ENCODE measurements at regions not wholly inside any gene's neighbourhood (a gene's known extent, or its start where the extent isn't known, plus 50 kb on each side); places are given as distances from the start of the nearest gene placed in this dataset.
"Not testable (repeated sequence)": the region's sequence is repeated elsewhere in the genome, so short reads cannot be mapped to it uniquely, and the experiment has no call there.

- no peak for DNase-seq
Observed at GRCh38 chr21:35606146-35606545, 454.2 kb downstream of the SETD4 start.

GRCh38 chr21:35603494-35603893, 456.8 kb downstream of the SETD4 start:
- DNase-seq = no peak

GRCh38 chr21:35602811-35603362, 457.4 kb downstream of the SETD4 start:
- DNase-seq = no peak

GRCh38 chr21:35601211-35601610, 459.1 kb downstream of the SETD4 start:
- no peak for DNase-seq

GRCh38 chr21:35599164-35599563, 461.2 kb downstream of the SETD4 start:
- no peak for DNase-seq

GRCh38 chr21:35597750-35598339, 462.5 kb downstream of the SETD4 start:
- no peak for DNase-seq

- no peak for DNase-seq
Observed at GRCh38 chr21:35594905-35595304, 465.4 kb downstream of the SETD4 start.

- no peak for DNase-seq
Observed at GRCh38 chr21:35593000-35593502, 467.3 kb downstream of the SETD4 start.

- not testable (repeated sequence) for DNase-seq
Observed at GRCh38 chr21:35590284-35590683, 470.0 kb downstream of the SETD4 start.

- DNase-seq = no peak
Observed at GRCh38 chr21:35587841-35588380, 472.4 kb downstream of the SETD4 start.

- no peak for DNase-seq
Observed at GRCh38 chr21:35586305-35586704, 474.0 kb downstream of the SETD4 start.

- no peak for DNase-seq
Observed at GRCh38 chr21:35585878-35586277, 474.4 kb downstream of the SETD4 start.

- DNase-seq = no peak
Observed at GRCh38 chr21:35585155-35585554, 475.2 kb downstream of the SETD4 start.

- no peak for DNase-seq
Observed at GRCh38 chr21:35583566-35584216, 476.6 kb downstream of the SETD4 start.

GRCh38 chr21:35582731-35583130, 477.6 kb downstream of the SETD4 start:
- DNase-seq = no peak

- no peak for DNase-seq
Observed at GRCh38 chr21:35581640-35582039, 478.7 kb downstream of the SETD4 start.

GRCh38 chr21:35579520-35580293, 480.6 kb downstream of the SETD4 start:
- no peak for DNase-seq

- no peak for DNase-seq
Observed at GRCh38 chr21:35578831-35579471, 481.4 kb downstream of the SETD4 start.

GRCh38 chr21:35578347-35578782, 482.0 kb downstream of the SETD4 start:
- no peak for DNase-seq

- DNase-seq = no peak
Observed at GRCh38 chr21:35575280-35575915, 484.9 kb downstream of the SETD4 start.
